ENCODE measurements at regions not wholly inside any gene's neighbourhood (a gene's known extent, or its start where the extent isn't known, plus 50 kb on each side); places are given as distances from the start of the nearest gene placed in this dataset.
"Not testable (repeated sequence)": the region's sequence is repeated elsewhere in the genome, so short reads cannot be mapped to it uniquely, and the experiment has no call there.

DNA sequence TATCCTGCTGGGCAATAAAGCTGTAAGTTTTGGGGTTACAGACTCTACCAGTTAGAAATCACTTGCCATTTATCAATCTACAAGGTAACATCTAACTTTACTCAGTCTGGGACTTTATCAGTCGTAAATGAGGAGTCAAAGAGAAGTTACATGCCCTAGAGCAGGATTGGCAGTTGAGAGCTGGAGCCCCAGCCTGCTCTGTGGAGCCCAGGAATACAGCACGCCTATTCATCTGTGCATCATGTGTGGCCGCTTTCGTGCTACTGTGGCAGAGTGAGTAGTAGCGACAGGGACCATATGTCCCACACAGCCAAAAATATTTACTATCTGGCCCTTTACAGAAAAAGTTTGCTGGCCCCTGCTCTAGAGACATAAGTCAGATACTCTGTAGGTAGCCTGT, 152.5 kb upstream of the NTRK2 start:
- Histone ChIP-seq H3K27me3 (replicated peaks; ENCODE audit: control insufficient read depth, insufficient read depth, low read length) (no peaks in the 10 kb centered on the region), H3K36me3 (ENCODE audit: control insufficient read depth, insufficient read depth, low read length) (no peaks in the 10 kb centered on the region), H3K4me3 (replicated peaks; ENCODE audit: low read depth, low read length) (no peak overlapping the region)
- no peak for DNase-seq (ENCODE audit: extremely low read depth, insufficient read length)
- TF ChIP-seq, protein P1, sequence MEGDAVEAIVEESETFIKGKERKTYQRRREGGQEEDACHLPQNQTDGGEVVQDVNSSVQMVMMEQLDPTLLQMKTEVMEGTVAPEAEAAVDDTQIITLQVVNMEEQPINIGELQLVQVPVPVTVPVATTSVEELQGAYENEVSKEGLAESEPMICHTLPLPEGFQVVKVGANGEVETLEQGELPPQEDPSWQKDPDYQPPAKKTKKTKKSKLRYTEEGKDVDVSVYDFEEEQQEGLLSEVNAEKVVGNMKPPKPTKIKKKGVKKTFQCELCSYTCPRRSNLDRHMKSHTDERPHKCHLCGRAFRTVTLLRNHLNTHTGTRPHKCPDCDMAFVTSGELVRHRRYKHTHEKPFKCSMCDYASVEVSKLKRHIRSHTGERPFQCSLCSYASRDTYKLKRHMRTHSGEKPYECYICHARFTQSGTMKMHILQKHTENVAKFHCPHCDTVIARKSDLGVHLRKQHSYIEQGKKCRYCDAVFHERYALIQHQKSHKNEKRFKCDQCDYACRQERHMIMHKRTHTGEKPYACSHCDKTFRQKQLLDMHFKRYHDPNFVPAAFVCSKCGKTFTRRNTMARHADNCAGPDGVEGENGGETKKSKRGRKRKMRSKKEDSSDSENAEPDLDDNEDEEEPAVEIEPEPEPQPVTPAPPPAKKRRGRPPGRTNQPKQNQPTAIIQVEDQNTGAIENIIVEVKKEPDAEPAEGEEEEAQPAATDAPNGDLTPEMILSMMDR (IDR thresholded peaks at IDR 0.05; ENCODE audit: insufficient read depth, low read length, poor library complexity, severe bottlenecking) = no peak

DNA sequence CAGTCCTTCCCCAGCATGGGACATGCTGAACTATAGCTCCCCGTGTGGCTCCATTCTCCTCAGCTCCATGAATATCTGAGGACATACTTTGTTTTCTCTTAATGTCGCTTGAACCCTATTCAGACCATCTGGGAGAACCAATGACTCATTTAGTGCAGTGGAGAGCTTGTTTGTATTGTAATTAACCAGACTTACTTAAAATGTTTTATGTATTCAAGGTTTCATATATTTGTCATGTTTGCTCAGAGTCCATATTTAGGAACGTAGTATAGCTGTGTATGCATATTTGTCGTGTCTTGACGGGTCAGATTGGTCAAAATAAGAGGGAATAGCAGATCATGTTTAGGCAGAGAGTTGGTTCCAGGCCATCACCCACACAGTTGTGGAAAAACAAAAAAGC, 150.1 kb upstream of the NTRK2 start:
- H3K4me3 ChIP-seq (replicated peaks; ENCODE audit: low read depth, low read length) = no peak overlapping the region
- no peaks in the 10 kb centered on the region for H3K27me3 ChIP-seq (replicated peaks; ENCODE audit: control insufficient read depth, insufficient read depth, low read length)
- TF ChIP-seq, protein P1 (IDR thresholded peaks at IDR 0.05; ENCODE audit: insufficient read depth, low read length, poor library complexity, severe bottlenecking) = no peak
- no peaks in the 10 kb centered on the region for H3K36me3 ChIP-seq (ENCODE audit: control insufficient read depth, insufficient read depth, low read length)
- no peak for DNase-seq (ENCODE audit: extremely low read depth, insufficient read length)

DNA sequence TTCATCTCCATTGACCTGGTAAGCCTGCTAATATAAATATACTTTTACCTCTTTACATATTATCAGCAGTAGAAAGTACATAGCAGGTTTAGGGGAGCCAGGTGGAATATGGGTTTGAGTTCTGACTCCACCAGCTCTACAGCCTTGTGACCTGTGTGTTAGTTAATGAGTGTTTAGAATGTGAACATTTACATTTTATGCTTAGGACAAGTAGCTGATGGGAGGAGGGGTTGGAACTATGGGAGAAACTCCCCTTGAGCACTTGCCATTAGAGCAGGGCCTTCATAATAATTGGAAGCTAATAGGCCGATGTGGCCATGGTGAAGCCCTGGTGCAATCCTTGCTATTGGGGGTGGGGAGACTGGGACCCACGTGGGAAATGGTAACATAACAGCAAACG, 148.3 kb upstream of the NTRK2 start:
- TF ChIP-seq, protein P1 (IDR thresholded peaks at IDR 0.05; ENCODE audit: insufficient read depth, low read length, poor library complexity, severe bottlenecking) = no peak
- no peaks in the 10 kb centered on the region for H3K27me3 ChIP-seq (replicated peaks; ENCODE audit: control insufficient read depth, insufficient read depth, low read length)
- H3K36me3 ChIP-seq (ENCODE audit: control insufficient read depth, insufficient read depth, low read length) = no peaks in the 10 kb centered on the region

DNA sequence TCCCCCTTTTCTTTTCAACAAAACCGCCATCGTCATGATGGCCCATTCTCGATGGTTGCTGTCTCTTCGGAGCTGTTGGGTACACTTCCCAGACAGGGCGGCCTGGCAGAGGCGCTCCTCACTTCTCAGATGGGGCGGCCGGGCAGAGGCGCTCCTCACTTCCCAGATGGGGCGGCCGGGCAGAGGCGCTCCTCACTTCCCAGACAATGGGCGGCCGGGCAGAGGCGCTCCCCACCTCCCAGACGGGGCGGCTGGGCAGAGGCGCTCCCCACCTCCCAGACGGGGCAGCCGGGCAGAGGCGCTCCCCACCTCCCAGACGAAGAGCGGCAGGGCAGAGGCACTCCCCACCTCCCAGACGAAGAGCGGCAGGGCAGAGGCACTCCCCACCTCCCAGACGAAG, 143.3 kb upstream of the NTRK2 start:
- H3K27me3 ChIP-seq (replicated peaks; ENCODE audit: control insufficient read depth, insufficient read depth, low read length); H3K36me3 ChIP-seq (ENCODE audit: control insufficient read depth, insufficient read depth, low read length); H3K4me3 ChIP-seq (replicated peaks; ENCODE audit: low read depth, low read length); DNase-seq (ENCODE audit: extremely low read depth, insufficient read length): not testable (repeated sequence)

More for the DNA sequence above, 148.3 kb upstream of the NTRK2 start:
- H3K4me3 ChIP-seq (replicated peaks; ENCODE audit: low read depth, low read length) = no peak overlapping the region
- DNase-seq (ENCODE audit: extremely low read depth, insufficient read length) = no peak

DNA sequence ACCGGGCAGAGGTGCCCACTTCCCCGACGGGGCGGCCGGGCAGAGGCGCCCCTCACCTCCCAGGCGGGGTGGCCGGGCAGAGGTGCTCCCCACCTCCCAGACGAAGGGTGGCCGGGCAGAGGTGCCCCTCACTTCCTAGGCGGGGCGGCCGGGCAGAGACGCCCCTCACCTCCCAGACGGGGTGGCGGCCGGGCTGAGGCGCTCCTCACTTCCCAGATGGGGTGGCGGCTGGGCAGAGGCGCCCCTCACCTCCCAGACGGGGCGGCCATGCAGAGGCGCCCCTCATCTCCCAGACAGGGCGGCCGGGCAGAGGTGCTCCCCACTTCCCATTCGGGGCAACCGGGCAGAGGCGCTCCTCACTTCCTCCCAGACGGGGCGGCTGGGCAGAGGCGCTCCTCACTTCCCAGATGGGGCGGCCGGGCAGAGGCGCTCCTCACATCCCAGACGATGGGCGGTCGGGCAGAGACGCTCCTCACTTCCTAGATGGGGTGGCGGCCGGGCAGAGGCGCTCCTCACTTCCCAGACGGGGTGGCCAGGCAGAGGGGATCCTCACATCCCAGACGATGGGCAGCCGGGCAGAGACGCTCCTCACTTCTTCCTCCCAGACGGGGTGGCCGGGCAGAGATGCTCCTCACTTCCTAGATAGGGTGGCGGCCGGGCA, 142.3 kb upstream of the NTRK2 start:
- DNase-seq (ENCODE audit: extremely low read depth, insufficient read length); H3K4me3 ChIP-seq (replicated peaks; ENCODE audit: low read depth, low read length); H3K36me3 ChIP-seq (ENCODE audit: control insufficient read depth, insufficient read depth, low read length): not testable (repeated sequence)

DNA sequence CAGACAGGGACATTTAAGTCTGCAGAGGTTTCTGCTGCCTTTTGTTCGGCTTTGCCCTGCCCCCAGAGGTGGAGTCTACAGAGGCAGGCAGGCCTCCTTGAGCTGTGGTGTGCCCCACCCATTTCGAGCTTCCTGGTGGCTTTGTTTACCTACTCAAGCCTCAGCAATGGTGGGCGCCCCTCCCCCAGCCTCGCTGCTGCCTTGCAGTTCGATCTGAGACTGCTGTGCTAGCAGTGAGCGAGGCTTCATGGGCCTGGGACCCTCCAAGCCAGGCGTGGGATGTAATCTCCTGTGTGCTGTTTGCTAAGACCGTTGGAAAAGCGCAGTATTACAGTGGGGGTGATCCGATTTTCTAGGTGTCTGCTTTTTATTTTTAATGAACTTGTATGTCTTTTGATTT, 133.6 kb upstream of the NTRK2 start:
- H3K36me3 ChIP-seq (ENCODE audit: control insufficient read depth, insufficient read depth, low read length); H3K27me3 ChIP-seq (replicated peaks; ENCODE audit: control insufficient read depth, insufficient read depth, low read length); DNase-seq (ENCODE audit: extremely low read depth, insufficient read length); H3K4me3 ChIP-seq (replicated peaks; ENCODE audit: low read depth, low read length): not testable (repeated sequence)

More for the DNA sequence above, 142.3 kb upstream of the NTRK2 start:
- not testable (repeated sequence) for H3K27me3 ChIP-seq (replicated peaks; ENCODE audit: control insufficient read depth, insufficient read depth, low read length)

DNA sequence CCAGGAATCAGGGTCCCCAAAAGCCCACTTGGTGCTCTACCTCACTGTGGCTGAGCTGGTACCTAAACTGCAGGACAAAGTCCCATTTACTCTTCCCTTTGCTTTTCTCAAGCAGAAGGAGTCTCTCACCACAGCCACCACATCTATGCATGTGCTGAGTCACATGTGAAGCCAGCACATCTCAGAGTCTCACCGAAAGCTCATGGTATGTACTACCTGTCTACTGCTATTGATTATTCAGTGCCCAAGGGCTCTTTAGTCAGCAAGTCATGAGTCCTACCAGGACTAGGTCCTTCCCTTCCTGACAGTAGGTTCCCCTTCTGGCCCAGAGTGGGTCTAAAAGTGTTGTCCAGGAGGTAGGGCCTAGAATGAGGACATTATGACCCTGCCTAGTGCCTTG, 130.7 kb upstream of the NTRK2 start:
- Histone ChIP-seq H3K36me3 (ENCODE audit: control insufficient read depth, insufficient read depth, low read length) (no peaks in the 10 kb centered on the region), H3K27me3 (replicated peaks; ENCODE audit: control insufficient read depth, insufficient read depth, low read length) (no peaks in the 10 kb centered on the region), H3K4me3 (replicated peaks; ENCODE audit: low read depth, low read length) (no peak overlapping the region)
- no peak for DNase-seq (ENCODE audit: extremely low read depth, insufficient read length)
- TF ChIP-seq, protein P1 (IDR thresholded peaks at IDR 0.05; ENCODE audit: insufficient read depth, low read length, poor library complexity, severe bottlenecking) = no peak

All from GM06990 (cell line).